ENCODE measurements at regions not wholly inside any gene's neighbourhood (a gene's known extent, or its start where the extent isn't known, plus 50 kb on each side); places are given as distances from the start of the nearest gene placed in this dataset.
"Not testable (repeated sequence)": the region's sequence is repeated elsewhere in the genome, so short reads cannot be mapped to it uniquely, and the experiment has no call there.

DNA sequence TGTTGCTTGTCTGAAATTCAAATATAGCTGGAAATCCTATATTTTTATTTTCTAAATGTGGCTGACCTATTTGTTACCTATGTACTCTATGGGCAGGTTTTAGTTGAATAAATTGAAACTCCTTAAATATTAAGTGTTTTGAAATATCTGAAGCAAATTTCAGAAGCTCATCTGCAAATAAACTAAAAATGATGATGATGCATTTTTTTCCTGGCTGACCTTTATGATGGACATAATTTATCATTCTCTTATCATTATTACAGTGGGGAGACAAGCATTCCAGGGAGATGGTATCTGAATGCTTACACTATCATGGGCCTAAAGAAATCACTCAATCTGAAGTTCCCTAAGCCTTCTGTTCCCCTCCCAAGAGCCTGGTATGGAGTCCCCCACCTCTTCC is 1225.2 kb downstream of the AACS start:
- no peak for DNase-seq (ENCODE audit: low spot score)

DNA sequence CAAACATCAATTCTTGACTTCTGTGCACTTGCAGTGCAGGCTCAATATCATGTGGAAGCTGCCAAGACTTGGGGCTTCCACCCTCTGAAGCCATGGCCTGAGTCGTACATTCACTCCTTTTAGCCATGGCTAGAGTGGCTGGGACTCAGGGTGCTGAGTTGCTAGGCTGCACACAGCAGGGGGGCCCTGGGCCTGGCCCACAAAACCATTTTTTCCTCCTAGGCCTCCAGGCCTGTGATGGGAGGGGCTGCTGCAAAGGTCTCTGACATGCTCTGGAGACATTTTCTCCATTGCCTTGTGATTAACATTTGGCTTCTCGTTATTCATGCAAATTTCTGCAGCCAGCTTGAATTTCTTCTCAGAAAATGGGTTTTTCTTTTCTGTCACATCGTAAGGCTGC is 1226.8 kb downstream of the AACS start:
- not testable (repeated sequence) for DNase-seq (ENCODE audit: low spot score)

- no peak for DNase-seq (ENCODE audit: low spot score)
Observed at GRCh38 chr12:126295652-126296051, 1230.4 kb downstream of the AACS start.

GRCh38 chr12:126309278-126309677 is 1244.0 kb downstream of the AACS start:
- DNase-seq (ENCODE audit: low spot score) = no peak

DNA sequence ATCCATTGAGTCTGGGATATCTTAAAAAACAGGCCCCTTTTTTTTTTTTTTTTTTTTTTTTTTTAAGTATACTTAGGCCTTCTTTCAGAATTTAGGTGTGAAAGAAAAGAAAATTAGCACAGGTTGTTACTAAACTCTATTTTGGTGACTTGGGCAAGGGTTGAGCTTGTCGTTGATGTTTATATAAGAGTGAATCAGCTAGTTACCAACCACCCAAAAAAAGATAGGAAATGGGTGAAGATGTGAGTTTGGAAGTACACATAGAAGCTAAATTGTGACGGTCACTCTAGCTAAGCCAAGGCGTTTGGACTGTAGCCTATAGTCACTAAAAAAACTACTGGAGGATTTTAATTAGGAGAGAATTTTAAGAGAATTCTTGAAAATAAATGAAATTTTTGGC is 1247.2 kb downstream of the AACS start:
- DNase-seq (ENCODE audit: low spot score) = no peak

- no peak for DNase-seq (ENCODE audit: low spot score)
Observed at GRCh38 chr12:126316411-126316810, 1251.2 kb downstream of the AACS start.

DNA sequence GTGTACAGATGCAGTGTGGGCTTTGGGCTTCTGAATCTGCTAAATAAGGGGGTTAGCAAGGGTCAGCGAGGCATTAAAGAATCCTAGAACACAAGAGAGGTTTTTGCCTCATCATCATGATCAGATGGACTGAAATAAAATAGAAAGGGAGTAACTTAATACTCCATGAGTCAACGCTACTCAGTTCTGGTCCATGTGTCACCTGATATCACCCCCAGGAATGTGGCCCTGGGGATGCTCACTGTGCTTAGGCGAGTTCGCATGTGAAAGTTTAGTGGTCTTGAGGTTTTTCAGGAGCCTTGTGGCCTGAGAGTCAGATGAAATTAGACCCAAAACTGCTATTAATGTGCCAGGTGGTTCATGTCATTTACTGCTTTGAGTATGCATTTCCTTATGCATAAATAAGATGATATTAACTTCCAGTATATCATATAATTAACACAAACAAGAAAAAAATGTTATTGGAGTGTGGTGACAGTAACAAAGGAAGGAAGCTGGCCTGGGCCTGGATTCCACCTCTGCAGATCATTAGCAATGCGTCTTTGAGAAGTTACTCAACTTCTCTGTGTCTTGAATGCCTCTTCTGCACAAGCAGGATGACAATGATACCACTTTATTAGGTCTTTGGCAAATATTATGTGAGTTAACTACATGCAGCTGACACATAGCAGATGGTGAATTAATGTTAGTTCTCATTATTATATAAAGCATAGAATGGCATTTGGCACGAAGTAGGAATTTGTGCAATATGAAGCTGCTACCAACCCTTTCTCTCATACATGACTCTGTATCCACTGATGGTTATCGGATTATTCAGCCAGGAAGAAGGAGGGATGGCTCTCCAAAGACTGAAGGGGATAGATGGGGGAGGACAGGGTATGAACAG is 1272.6 kb downstream of the AACS start:
- DNase-seq (ENCODE audit: low spot score) = no peak

DNA sequence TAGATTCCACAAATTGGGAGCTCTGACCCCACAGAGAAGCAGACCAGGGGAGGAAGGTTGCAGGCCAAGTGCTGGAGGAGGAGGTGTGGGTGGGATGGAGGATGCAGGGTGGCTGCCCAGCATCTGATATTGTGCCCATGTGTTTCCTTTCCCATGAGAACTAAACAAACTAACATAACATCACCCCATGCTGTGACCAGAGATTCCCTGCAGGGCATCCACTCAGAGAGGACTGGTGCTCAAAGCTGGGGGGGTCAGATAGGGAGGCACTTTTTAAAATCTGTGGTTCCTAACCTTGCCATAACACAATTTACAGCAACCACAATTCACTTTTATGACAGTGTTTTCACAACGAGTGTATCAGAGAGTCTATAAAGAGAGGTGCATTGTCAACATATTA is 1277.6 kb downstream of the AACS start:
- DNase-seq (ENCODE audit: low spot score) = no peak

DNA sequence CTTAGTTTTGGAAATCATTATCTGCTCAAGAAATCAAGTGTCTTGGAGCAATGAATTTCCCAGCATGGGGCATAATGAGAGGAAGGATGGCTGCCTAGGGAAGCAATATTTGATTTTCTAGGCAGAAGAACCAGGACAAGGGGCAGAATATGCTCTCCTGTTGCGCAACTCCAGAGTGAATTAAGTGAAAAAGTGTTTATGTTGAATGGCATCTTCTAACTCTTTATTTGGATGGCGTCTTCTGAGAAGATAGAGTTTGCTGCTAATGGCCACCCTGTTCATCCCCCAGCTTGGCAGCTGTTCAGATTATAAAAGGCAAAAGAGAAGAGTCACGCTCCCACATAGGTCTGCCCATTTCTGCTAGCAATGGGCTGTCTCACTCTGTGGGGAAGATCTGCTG is 1278.1 kb downstream of the AACS start:
- DNase-seq (ENCODE audit: low spot score) = no peak

GRCh38 chr12:126346087-126346486 is 1280.9 kb downstream of the AACS start:
- DNase-seq (ENCODE audit: low spot score) = no peak

DNA sequence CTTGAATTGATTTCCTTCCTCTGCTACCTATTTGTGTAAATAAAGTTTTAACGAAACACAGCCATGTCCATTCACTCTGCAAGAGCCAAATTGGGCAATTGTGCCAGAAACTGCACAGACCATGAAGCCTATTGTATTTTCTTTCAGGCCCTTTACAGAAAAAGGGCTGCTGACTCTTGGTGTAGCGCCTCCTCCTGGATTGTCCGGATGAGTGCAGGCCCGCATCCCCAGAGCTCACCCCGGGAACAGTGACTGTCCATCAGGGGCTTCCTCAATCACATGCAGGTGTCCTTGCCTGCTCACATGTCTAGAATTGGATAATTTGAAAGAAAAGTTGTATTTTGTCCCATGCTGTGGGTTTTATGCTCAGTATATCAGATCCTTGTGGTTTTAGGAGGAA is 1282.2 kb downstream of the AACS start:
- DNase-seq (ENCODE audit: low spot score) = no peak

- DNase-seq (ENCODE audit: low spot score) = no peak
Observed at GRCh38 chr12:126349383-126349782, 1284.1 kb downstream of the AACS start.

DNA sequence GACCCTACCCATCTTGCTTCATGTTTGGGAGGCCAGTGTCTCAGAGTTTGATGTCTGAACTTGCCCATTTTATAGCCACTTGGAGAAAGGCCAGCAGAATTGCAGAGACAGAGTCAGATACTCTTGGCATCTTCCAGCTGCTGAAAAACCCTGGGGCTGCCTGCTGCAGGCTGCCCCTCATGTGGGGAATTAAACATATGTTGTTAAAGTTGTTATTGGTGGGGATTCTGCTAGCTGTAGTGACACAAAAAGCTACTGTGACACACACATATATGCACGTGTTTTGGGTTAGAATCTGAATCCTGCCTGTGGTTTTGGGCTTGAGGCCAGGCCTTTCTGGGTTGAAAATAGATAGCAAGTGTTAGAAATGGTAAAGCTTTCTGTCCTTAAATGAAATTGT is 1288.4 kb downstream of the AACS start:
- DNase-seq (ENCODE audit: low spot score) = no peak

DNA sequence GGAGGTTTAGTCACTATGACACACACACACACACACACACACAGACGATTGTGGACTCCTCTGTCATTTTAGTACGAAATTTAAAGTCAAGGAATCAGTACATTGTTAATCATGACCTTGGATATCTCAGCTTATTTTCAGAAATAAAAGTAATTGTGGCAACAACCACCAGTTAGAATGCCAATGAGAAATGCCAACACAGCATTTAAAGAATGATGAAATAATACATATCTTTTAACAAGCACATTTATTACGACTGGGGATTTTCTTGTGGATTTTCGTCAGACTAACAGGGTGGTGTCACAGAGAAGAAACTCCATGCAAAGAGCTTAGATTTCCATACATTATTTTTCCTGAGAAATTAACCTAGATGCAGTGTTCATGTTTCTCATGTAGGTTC is 1289.4 kb downstream of the AACS start:
- DNase-seq (ENCODE audit: low spot score) = no peak

DNA sequence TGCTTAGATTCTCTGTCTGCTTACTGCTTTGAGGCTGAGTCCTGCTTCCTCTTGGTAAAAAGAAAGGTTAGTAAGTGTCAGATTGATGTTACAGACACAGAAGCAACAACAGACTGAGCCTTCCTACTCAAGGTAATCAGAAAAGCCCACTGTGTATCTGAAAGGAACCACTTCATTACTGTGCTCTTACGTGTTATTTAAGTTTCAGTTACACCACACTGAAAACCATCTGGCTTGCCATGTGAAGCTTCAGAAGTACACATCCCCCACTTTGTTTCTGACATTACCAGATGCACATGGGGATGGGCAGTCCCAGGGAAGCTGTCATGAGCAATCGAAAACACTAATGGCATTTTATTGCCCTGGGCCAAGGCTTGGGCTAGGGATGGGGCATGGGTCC is 1290.1 kb downstream of the AACS start:
- DNase-seq (ENCODE audit: low spot score) = no peak

DNA sequence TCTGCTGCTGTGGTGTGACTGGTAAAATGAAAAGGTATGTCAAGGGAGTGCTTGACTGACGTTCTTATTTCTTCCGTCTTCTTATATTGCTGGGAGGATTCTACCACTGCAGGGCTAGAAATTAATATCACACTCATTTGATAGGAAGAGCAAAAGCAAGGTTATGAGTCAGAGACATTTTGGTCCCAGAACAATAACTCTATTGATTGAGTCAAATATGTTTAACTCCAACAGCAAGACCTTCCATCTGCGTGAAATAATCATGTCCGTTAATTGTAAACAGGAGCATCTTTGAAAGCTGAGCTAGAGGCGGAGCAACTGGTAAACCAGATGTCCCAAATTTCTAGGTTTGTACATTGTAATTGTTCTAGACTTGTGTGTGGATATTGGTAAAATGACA is 1293.6 kb downstream of the AACS start:
- DNase-seq (ENCODE audit: low spot score) = no peak

DNA sequence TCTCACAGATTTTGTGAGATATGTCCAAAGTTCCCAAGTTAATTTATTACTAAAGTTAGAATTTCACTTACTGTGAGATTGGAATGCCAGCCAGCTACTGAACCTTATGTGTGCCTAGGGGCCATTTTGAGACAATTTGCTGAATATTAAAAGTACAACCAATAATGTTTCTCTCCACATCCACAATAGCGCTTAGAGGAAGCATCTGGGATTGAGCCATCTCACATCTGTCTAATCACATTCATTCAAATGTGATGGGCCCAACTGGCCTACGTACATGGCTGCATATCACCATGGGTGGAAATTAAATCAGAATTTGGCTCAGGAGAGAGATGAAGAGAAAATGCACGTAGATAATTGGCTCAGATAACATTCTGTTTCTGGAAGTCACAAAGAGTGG is 1294.0 kb downstream of the AACS start:
- no peak for DNase-seq (ENCODE audit: low spot score)

- no peak for DNase-seq (ENCODE audit: low spot score)
Observed at GRCh38 chr12:126361804-126362203, 1296.6 kb downstream of the AACS start.

GRCh38 chr12:126362493-126362892 is 1297.3 kb downstream of the AACS start:
- no peak for DNase-seq (ENCODE audit: low spot score)

GRCh38 chr12:126362964-126363363 is 1297.7 kb downstream of the AACS start:
- DNase-seq (ENCODE audit: low spot score) = no peak

DNA sequence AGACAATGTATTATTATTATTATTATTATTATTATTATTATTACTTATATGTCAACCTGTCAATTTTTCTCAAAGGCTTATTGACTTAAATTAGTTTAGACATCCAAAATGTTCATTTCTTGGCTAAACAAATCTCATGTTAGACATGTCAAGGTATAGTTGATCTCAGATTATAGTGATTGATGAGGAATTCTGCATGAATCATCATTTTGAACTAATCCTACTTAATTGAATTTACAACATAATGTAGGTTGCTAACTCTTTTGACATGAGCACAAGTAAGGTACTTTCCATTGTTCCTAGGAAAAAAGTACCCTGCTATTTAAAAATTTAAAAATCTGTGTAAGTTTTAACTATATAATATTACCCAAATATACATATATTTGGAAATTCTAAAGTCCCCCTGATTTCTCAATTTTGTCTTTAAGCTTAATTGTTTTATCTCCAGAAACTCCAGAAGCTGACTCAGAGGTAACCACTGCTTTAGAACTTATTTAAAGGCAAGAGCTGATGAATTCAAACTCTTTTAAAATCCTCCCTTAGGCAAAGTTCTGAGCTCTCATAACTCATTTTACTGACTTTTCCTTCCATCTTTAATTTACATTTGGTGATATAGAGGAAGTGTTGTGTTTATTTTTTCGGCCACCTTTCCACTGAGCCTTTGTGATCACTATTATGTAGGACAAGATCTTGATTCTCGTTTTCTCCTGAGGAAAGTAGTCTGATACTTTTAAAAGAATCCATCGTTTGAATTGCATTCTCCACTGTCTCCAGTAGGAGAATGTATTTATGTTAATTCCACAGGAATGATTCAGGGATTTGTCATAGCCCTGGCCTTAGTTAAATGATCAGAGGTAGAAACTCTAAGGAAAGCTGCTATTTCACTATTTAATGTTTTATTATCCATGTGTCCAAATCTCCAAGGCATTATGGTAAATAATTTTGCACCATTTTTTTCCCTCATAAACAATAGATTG is 1304.5 kb downstream of the AACS start:
- DNase-seq (ENCODE audit: low spot score) = no peak

- DNase-seq (ENCODE audit: low spot score) = no peak
Observed at GRCh38 chr12:126383506-126383905, 1318.3 kb downstream of the AACS start.

GRCh38 chr12:126384026-126384564 is 1318.9 kb downstream of the AACS start:
- no peak for DNase-seq (ENCODE audit: low spot score)
